ENCODE measurements at regions not wholly inside any gene's neighbourhood (a gene's known extent, or its start where the extent isn't known, plus 50 kb on each side); places are given as distances from the start of the nearest gene placed in this dataset.
"Not testable (repeated sequence)": the region's sequence is repeated elsewhere in the genome, so short reads cannot be mapped to it uniquely, and the experiment has no call there.

GRCh38 chr7:81851413-81851812 is 81.6 kb upstream of the HGF start:
- peaks cover 2% of the 10 kb centered on the region for H3K4me1 Mint-ChIP-seq
- no peaks in the 10 kb centered on the region for H3K27me3 Mint-ChIP-seq (ENCODE audit: low read depth)
- no peak overlapping the region for H3K27ac Mint-ChIP-seq (ENCODE audit: unreplicated experiment)
- H3K9me3 Mint-ChIP-seq = no peaks in the 10 kb centered on the region
- no peaks in the 10 kb centered on the region for H3K36me3 Mint-ChIP-seq (ENCODE audit: low read depth)
- DNase-seq (ENCODE audit: low read depth, low spot score) = no peak
- no peak for TF ChIP-seq CTCF (conservative IDR thresholded peaks at IDR 0.05)
- H3K4me3 Mint-ChIP-seq = no peak overlapping the region

GRCh38 chr7:81846398-81846797 is 76.6 kb upstream of the HGF start:
- DNase-seq (ENCODE audit: low read depth, low spot score) = no peak
- Mint-ChIP-seq H3K4me3 (no peak overlapping the region), H3K27ac (ENCODE audit: unreplicated experiment) (peak overlapping the region; percentile 12), H3K4me1 (peaks cover 4% of the 10 kb centered on the region), H3K36me3 (ENCODE audit: low read depth) (no peaks in the 10 kb centered on the region), H3K9me3 (no peaks in the 10 kb centered on the region), H3K27me3 (ENCODE audit: low read depth) (no peaks in the 10 kb centered on the region)
- TF ChIP-seq CTCF (conservative IDR thresholded peaks at IDR 0.05) = no peak

- DNase-seq (ENCODE audit: low read depth, low spot score) = no peak
- Mint-ChIP-seq H3K9me3 (peaks cover 5% of the 10 kb centered on the region), H3K4me3 (no peak overlapping the region), H3K36me3 (ENCODE audit: low read depth) (no peaks in the 10 kb centered on the region), H3K27me3 (ENCODE audit: low read depth) (no peaks in the 10 kb centered on the region), H3K4me1 (peaks cover 4% of the 10 kb centered on the region), H3K27ac (ENCODE audit: unreplicated experiment) (no peak overlapping the region)
- TF ChIP-seq CTCF (conservative IDR thresholded peaks at IDR 0.05) = no peak
Observed at GRCh38 chr7:81845744-81846241, 75.9 kb upstream of the HGF start.

GRCh38 chr7:81843657-81844056 is 73.8 kb upstream of the HGF start:
- not testable (repeated sequence) for H3K36me3 Mint-ChIP-seq (ENCODE audit: low read depth); H3K27ac Mint-ChIP-seq (ENCODE audit: unreplicated experiment)

GRCh38 chr7:81842361-81842760 is 72.5 kb upstream of the HGF start:
- Mint-ChIP-seq H3K4me3 (no peak overlapping the region), H3K27ac (ENCODE audit: unreplicated experiment) (no peak overlapping the region), H3K36me3 (ENCODE audit: low read depth) (no peaks in the 10 kb centered on the region), H3K4me1 (peaks cover 4% of the 10 kb centered on the region), H3K27me3 (ENCODE audit: low read depth) (no peaks in the 10 kb centered on the region), H3K9me3 (peaks cover 9% of the 10 kb centered on the region)
- no peak for DNase-seq (ENCODE audit: low read depth, low spot score)
- no peak for TF ChIP-seq CTCF (conservative IDR thresholded peaks at IDR 0.05)

More at GRCh38 chr7:81843657-81844056, 73.8 kb upstream of the HGF start:
- not testable (repeated sequence) for DNase-seq (ENCODE audit: low read depth, low spot score); H3K4me3 Mint-ChIP-seq; H3K4me1 Mint-ChIP-seq; H3K9me3 Mint-ChIP-seq; H3K27me3 Mint-ChIP-seq (ENCODE audit: low read depth)

- no peaks in the 10 kb centered on the region for H3K27me3 Mint-ChIP-seq (ENCODE audit: low read depth)
- H3K9me3 Mint-ChIP-seq = peaks cover 9% of the 10 kb centered on the region
- no peak overlapping the region for H3K27ac Mint-ChIP-seq (ENCODE audit: unreplicated experiment)
- TF ChIP-seq CTCF (conservative IDR thresholded peaks at IDR 0.05) = no peak
- no peaks in the 10 kb centered on the region for H3K36me3 Mint-ChIP-seq (ENCODE audit: low read depth)
- DNase-seq (ENCODE audit: low read depth, low spot score) = no peak
- H3K4me3 Mint-ChIP-seq = no peak overlapping the region
- H3K4me1 Mint-ChIP-seq = no peaks in the 10 kb centered on the region
Observed at GRCh38 chr7:81839708-81840369, 70.0 kb upstream of the HGF start.
